ENCODE measurements at regions not wholly inside any gene's neighbourhood (a gene's known extent, or its start where the extent isn't known, plus 50 kb on each side); places are given as distances from the start of the nearest gene placed in this dataset.
"Not testable (repeated sequence)": the region's sequence is repeated elsewhere in the genome, so short reads cannot be mapped to it uniquely, and the experiment has no call there.

DNA sequence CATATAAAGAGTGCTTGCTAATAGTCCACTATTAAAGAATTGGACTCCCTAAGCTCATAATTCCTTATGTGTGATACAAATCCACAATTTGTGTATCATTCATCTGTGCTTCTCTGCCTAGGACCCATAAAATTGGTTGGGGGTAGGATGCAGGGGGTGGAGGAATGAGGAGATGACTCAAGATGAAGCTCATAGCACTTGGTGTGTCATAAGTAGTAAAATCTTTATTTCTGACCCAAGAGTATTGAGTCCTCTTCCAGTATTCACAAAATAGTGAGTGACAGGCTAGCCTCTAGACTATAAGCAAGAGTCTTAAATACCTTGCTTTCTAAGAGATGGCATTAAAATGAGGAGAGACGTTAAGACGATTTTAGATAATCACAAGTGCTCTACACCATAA is 390.9 kb upstream of the CDH19 start:
- no peak for DNase-seq

DNA sequence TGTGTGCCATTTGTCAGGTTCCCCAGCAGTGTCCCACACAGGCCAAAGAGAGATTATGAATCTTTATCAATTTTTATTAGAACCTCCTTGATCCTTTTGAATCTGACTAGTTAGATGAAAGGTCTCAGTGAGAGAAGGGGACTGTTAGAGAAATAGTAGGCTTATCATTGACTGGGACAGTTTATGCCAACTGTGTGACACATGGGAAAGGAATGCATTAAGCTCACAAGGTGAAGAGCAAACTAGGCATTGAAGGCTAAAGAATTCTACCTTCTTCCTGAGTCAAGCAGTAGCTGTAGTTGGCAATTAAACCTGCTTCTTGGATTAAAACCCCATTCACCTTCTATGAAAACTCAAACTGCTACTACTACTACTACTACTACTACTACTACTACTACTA is 389.6 kb upstream of the CDH19 start:
- no peak for DNase-seq

DNA sequence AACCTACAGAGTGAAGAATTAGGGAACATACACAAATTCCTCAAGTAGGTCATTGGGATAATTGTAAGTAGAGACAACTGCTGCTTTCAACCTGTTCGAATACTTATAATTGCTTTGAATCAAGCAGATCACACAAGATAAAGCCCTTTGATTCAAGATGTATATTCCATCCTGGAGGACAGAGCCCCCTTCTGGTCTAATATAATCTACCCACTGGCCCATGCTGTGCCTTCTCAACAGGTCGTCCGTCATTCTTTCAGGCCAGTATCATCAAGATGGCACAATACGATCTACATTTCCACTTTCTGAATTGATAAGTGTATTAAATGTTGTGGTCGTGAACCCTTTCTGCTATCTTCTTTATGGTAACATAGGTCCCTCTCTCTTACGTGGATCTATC is 387.0 kb upstream of the CDH19 start:
- no peak for DNase-seq

DNA sequence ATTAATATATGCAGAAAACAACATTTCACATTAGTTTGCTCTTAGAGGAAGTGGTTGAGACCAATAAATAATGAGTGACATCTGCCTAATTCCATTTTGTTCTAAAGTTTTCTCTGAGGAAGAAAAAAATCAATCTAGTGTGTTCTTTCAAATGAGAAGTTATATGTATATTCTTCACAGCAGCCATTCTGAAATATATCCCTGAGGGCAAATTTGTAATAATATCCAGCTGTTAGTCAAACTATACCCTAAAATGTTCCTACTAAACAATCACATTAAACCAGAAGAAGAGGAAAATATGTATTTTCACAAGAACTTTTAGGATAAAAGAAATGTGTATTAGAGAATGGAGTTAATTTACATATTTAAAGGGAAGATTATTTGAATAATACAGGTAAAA is 375.1 kb upstream of the CDH19 start:
- DNase-seq: no peak

DNA sequence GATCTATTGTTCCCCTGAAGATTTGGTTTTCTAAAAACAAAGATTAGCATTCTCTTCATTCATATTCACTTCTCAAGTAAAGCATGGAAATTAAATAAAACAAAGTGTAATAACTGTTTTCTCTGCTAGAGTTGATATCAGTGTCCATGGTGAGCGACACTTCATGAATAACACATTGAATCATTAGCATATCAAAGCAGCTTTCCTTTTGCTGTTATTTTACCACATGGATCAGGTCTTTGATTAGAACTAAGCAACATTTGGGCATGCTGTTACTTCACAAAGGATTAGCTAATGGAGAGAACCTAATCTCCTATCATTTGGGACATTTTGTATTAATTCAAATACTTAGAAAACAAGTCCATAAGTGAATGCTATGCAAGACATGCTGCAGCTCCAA is 368.8 kb upstream of the CDH19 start:
- DNase-seq: no peak

DNA sequence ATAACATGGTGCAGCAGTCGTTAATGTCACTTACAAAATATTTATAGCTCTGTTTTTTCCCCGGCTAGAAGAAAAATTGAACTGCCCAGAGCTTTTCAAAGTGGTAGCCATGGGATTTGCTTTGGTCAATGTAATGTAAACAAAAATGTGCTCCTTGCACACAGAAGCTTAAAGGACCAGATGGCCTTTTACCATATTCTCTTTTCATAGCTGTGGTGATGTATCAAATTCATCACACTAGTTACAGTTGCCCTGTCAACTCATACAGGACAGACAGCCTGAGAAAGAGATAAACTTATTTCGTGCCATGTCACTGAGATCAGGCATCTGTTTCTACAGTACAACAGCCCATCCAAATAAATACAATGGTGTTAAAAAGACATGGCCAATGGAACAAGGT is 368.1 kb upstream of the CDH19 start:
- peak; percentile 31 for DNase-seq

DNA sequence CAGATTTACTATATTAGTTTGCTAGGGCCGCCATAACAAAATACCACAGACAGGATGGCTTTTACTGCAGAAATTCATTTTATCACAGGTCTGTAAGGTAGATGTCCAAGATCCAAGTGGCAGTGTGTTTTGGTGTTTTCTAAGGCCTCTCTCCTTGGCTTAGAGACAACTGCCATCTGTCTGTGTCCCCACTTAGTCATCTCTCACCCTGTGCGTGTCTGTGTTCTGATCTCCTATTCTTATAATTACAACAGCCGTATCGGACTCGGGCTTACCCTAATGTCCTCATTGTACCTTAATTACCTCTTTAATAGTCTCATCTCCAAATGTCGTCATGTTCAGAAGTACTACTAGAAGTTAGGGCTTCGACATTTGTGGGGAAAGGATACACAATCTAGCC is 362.3 kb upstream of the CDH19 start:
- DNase-seq: no peak

DNA sequence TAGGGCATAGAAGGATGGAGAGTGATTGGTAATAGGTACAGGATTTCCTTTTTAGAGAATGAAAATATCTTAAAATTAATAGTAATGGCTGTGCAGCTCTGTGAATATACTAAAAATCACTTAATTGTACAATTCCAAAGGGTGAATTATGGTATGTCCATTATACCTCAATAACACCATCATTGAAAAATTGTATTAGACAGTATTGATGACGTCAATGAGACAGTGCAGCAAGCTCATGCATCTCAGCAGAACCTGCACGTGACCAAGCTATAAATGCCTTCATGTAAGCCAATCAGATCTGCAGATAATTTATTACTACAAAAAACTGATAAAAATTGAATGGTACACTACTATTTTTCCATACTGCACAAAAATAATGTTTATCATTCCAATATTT is 354.4 kb upstream of the CDH19 start:
- no peak for DNase-seq

DNA sequence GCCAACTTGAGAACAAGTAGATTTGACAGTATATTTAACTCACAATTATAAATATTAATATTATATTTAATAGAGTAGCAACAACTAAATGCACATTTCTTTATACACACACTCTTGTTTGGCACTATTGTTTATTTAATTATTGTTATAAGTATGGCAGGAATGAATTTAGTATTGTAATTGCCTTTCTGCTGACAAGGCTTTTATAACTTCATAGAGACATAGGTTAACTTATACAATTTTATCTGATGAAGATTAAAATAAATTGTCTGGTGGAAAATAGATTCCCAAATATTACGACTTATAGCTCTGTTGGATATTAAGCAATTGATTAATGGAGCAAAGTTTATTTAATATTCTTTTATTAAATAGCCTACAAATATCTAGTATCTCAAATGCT is 347.9 kb upstream of the CDH19 start:
- no peak for DNase-seq

DNA sequence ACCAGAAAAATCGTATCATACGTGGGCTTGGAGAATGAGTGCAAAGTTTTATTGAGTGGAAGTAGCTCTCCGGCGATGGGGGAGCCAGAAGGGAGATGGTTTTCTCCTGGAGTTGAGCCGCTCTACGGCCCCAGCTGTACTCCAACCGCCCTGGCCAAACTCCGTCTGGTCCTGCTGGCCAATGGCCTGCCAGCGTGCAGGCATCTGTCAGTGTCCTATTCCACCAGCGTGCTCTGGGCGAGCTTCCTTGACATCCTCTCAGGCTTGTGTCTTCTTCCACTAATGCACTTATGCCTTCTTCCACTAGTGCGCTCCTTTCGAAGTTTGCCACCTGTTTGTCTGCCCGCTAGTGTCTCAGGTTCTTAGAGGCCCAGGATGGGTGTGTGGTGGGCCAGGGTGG is 345.5 kb upstream of the CDH19 start:
- no peak for DNase-seq

DNA sequence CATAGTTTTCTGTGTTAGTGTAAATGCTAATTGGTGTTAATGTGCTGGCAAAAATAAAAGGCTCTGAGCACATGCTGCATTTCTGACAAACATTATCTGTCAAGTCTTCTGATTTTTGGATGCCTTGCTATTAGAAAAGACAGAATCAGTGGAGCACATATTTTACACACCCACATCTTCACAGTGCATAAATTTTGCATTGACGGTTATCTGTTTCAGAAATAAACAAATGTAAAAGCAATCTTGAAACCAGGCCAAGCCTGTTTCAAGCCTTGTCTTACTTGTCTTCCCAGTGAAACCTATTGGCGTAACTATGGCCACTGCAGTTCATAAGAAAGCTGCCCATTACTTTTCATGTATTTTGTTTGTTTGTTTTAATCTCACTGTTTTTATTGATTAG is 333.7 kb upstream of the CDH19 start:
- DNase-seq: no peak

DNA sequence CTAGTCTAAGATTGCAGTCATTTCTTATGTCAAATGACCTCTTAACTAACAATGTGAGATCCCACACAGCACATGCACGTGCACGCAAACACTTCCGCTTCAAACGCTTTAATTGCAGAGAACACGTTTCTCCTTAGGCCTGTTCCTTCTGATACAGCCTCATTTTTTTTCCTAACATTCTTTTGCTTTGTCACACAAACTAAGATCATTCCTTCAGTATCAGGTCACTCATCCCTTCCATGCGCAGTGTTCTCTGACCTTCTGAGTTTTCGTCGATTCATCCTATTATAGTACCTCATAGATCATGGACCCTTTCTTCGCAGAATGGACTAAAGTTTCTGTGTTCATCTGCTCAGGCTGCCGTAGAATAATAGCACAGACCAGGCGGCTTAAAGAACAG is 327.1 kb upstream of the CDH19 start:
- DNase-seq: no peak

DNA sequence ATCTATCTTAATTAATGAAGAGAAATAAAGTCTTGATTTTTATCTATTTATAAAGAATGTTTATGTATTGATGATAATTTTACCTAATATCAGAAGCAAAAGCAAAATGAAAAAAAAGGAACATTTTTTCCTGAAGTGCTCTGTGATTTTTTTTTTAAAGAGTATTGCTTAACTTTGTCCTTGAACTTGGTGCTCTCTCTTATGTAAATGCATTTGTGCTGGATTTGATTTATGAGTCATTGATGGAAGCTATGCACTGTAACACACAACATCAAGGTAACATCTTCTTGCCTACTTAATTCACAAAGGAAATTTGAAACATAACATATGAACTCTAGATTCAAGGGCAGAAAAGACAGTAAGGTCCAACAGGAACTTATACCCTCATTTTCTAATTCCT is 312.9 kb upstream of the CDH19 start:
- peak; percentile 59 for DNase-seq

DNA sequence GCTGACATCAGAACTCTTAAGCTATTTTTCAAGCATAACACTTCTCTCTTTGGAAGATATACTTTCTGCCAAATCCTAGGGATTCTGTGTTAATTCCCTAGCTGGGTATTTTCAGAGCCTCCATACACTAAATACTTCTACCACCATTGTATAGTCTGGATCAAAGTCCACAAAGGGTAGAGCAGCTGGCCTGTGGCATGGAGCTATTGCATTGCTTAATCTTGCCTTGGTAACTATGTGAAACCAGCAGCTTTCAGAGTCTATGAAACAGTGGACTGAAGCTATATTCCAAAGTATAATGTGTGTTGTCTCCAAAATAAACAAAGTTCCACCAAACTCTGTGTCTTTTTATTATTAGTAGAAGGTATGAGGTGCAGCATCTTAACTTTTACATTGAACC is 296.9 kb upstream of the CDH19 start:
- no peak for DNase-seq

DNA sequence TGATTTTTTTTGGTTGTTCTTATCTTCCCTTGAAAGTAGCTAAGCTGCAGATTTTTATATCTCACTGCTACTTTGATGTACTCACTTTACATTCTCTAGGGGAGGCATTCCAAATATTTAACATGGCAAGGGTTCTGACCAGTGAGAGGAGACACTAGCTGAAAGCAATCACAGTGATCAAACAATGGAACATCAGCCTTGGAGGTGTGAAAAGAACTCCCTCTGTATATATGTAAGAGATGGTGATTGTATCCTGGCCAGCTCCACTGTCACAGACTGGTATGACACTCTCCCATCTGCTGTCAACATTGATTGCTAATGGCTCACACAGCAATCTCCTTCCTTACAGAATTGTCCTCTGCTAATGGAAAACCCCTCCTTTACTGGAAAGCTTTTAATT is 291.7 kb upstream of the CDH19 start:
- DNase-seq: peak; percentile 66

DNA sequence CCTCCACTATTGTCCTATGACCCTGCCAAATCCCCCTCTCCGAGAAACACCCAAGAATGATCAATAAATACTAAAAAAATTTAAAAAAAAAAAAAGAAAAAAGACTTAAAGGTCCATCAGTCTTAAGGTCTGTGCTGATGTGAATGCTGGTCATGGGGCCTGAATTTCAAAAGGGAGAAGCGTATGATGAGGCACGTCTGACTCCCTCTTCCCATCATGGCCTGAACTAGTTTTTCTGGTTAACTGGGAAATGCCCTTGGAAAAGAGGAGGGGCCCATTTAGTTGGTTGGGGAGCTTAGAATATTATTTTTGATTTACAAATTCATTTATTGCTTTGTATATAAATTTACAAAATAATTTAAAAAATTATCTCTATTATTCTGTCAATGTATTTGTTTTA is 291.0 kb upstream of the CDH19 start:
- DNase-seq: peak; percentile 56

DNA sequence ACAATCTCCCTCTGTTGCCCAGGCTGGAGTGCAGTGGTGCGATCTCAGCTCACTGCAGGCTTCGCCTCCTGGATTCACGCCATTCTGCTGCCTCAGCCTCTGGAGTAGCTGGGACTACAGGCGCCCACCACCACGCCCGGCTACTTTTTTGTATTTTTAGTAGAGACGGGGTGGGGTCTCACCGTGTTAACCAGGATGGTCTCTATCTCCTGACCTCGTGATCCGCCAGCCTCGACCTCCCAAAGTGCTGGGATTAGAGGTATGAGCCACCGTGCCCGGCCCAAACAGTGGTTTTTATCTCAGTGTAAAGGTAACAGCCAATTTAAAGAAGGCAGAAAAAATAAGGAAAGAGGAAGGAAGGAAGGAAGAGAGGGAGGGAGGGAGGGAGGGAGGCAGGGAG is 288.5 kb upstream of the CDH19 start:
- DNase-seq: not testable (repeated sequence)

DNA sequence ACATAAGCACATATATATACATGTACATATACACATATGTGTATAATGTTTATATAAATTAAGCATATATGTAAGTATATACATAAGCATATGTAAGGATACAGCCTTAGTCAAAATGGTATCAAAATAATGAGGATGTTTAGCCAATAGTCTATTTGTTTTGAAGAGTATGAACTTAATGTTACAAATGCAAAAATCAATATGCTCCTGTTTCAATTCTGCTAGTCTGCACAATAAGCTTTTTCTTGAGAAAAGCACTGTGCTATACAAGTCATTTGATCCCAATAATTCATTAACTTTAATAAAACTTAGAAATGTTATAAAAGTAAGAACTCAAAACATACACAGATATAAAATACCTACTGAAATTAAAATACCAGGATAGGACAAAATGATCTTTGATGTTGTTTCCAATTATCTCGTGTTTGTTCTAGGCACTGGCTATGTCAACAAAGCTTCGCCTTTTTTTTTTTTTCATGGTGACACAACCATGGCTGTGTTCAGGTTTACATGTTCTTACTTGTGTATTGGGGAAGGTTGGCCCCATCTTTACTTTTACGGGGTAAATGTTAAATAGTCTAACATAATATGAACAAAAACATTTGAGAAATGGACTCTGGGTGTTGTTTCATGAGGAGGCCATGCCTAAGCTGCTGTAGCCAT is 271.1 kb upstream of the CDH19 start:
- peak; percentile 91 for DNase-seq

DNA sequence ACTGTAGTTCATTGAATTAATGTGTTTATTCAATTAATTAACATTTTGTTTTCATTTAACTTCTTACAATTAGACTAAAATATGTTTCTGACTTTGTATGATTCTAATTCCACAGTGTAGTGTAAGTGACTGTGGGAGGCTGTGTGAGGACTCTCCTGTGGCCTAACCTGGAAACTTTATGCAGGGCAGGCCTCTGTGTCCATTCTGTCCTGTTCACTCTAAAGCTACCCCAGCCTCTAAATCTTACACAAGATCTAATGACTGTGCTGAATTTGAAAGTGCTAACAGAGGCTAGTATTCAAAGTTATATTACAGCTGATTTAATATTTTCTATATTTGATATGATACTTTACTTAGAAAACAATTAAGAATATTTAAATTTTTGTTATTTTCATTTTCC is 270.5 kb upstream of the CDH19 start:
- peak; percentile 63 for DNase-seq

DNA sequence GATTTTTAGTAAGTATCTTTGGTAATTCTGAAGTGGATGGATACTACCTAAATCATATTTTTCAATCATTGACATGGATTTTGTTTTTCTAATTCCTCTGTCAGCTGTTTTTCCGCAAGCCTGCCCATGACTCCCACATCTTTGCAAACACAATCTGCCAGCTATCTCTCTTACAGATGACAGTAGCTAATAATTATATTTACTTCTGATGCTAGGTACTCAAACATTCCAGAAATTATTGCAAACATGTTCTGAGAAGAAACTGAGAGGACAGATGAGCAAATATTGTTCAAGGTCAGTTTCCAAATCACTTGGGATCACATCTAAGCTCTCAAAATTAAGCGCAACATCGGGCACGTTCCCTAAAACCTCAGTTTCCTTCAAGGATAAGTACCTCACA is 270.0 kb upstream of the CDH19 start:
- DNase-seq: peak; percentile 56

DNA sequence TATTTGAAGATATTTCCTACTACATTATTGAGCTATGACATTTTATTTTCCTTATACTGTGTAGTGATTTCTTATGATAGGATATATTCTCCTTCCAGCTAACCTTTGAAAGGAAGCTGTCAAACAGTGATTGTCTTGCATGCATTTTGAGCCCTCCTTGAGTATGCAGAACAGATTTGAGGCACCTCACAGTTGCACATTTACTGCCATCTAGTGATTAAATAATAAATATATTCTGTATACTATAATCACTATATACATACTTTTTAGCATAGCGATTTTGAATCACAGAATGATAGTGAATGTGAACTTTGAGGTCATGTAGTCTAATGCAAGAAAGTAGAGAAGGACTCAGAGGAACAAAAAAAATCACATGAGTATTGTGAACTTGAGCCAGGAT is 268.4 kb upstream of the CDH19 start:
- peak; percentile 83 for DNase-seq

DNA sequence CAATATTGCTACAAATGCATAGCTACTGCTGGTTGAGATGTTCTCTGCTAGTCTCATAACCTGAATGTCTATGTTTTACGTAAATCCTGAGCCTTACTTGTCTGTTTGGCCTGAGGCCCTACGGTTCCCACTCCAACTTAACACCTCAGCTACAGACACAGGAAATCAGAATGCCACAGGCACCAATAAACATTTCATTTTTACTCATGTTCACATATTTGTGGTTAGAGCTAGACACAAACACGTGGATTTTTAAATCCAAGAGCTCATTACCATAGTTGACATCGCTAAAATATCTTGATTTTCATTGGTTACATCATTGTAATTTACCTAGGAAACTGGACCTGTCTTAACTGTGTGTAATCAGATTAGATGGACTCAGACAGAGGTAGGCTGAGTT is 263.8 kb upstream of the CDH19 start:
- DNase-seq: no peak

DNA sequence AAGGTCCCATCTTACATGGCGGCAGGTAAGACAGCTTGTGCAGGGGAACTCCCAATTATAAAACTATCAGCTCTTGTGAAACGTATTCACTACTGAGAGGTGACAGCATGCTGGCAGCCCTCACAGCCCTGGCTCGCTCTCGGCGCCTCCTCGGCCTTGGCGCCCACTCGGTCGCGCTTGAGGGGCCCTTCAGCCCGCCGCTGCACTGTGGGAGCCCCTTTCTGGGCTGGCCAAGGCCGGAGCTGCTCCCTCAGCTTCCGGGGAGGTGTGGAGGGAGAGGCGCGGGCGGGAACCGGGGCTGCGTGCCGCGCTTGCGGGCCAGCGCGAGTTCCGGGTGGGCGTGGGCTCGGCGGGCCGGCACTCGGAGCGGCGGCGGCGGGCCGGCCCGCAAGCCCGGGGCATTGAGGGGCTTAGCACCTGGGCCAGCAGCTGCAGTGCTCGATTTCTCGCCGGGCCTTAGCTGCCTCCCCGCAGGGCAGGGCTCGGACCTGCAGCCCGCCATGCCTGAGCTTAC is 262.6 kb upstream of the CDH19 start:
- not testable (repeated sequence) for DNase-seq

DNA sequence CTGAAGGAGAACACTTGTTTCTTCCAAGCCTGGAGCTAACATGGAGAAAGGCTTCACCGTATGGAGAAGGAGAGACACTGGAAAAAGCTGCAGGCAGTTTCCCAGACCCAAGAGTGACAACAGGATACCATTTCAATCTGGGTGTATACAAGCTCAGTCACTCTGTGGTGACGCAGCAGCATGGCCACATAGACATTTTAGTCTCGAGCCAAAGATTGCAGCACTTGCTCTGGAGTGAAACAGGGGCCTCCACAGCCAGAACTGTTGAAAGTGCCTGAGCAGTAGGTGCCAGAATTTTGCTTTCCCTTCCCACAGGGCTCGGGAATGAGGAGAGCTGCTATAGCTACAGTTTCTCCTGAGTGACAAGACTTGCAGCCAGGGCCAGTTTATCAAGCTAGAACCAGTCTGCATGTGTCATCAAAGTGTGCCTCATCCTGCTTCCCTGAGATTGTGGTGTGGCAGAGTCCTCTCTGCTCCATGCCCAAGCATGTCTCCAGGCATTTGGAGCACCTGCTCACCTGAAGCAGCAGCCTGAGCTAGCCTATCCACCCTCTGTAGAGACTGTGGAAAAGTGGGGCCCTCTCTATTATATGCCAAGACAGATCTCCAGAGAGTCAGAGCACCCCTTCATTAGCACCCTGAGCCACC is 234.6 kb upstream of the CDH19 start:
- DNase-seq: no peak

DNA sequence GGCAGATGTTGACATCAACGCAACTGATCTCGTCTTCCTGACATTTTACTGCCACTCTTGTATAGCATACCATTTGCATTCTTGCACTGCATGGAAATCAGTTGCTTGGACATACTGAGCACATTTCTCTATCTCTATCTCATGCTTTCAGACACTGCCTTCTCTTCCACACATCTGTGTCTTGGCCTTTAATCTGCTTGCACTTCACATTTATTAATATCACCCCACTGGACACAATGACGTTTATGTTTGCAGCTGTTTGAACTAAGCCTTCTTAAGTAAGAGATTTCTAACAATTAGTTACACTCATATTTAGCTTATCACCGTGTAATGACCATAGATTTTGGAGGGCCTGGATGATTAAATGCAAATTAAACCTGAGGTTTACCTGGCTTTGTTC is 229.8 kb upstream of the CDH19 start:
- DNase-seq: no peak
